Activated CD4-positive, alpha-beta T cell treated with anti-CD3 and anti-CD28 coated beads, Interleukin-2, amount 10 ng/mL, durations not matched to agents 7 days and 5 days (primary cell): ENCODE measurements at regions not wholly inside any gene's neighbourhood (a gene's known extent, or its start where the extent isn't known, plus 50 kb on each side); places are given as distances from the start of the nearest gene placed in this dataset.

Experiments used
- CTCF ChIA-PET: fragments of 350-600 bp; sonication (Branson Sonifier 250); formaldehyde crosslinking; loops from one replicate; lab custom pipeline; 2021; ENCODE audit warnings: antibody characterized with exemption; lab: Charles Lee
- POLR2A ChIA-PET: fragments of 350-600 bp; sonication (Branson Sonifier 250); formaldehyde crosslinking; loops from one replicate; lab custom pipeline; 2021; ENCODE audit warnings: antibody characterized with exemption; lab: Charles Lee
- DNase-seq: peaks from one replicate; pipeline ENCODE4 v3.0.0-alpha.2; 2020
- H3K27ac Mint-ChIP-seq: one replicate; pipeline ENCODE4 v1.8.0; 2021; ENCODE audit warnings: mild to moderate bottlenecking, moderate library complexity, mixed read lengths
- H3K27me3 Mint-ChIP-seq: one replicate; pipeline ENCODE4 v1.8.0; 2021; ENCODE audit warnings: mixed read lengths
- H3K36me3 Mint-ChIP-seq: one replicate; pipeline ENCODE4 v1.8.0; 2021; ENCODE audit warnings: low read depth, mixed read lengths
- H3K4me1 Mint-ChIP-seq: one replicate; pipeline ENCODE4 v1.8.0; 2021; ENCODE audit warnings: mixed read lengths
- H3K4me3 Mint-ChIP-seq: one replicate; pipeline ENCODE4 v1.8.0; 2021; ENCODE audit warnings: mild to moderate bottlenecking, moderate library complexity, mixed read lengths
- H3K9me3 Mint-ChIP-seq: one replicate; pipeline ENCODE4 v1.8.0; 2021; ENCODE audit warnings: mixed read lengths

GRCh38 chr12:65756956-65757511 lies 67.2 kb upstream of the HMGA2 start:
- peaks cover 11% of the 10 kb centered on the region for H3K4me1 Mint-ChIP-seq
- ChIA-PET CTCF (no interaction called here), POLR2A (interaction anchor here (0.7 kb wide), 1 partner anchor 593 kb away, joined by 3 read pairs; no protein-coding TSS in a partner anchor)
- H3K27me3 Mint-ChIP-seq: peaks cover 33% of the 10 kb centered on the region
- DNase-seq: no peak
- H3K4me3 Mint-ChIP-seq: no peak overlapping the region
- no peak overlapping the region for H3K27ac Mint-ChIP-seq
- no peaks in the 10 kb centered on the region for H3K9me3 Mint-ChIP-seq
- no peaks in the 10 kb centered on the region for H3K36me3 Mint-ChIP-seq

- no peaks in the 10 kb centered on the region for H3K36me3 Mint-ChIP-seq
- H3K4me1 Mint-ChIP-seq: peaks cover 11% of the 10 kb centered on the region
- no peaks in the 10 kb centered on the region for H3K9me3 Mint-ChIP-seq
- ChIA-PET CTCF (no interaction called here), POLR2A (no interaction called here)
- H3K4me3 Mint-ChIP-seq: no peak overlapping the region
- DNase-seq: no peak
- H3K27ac Mint-ChIP-seq: no peak overlapping the region
- H3K27me3 Mint-ChIP-seq: peaks cover 26% of the 10 kb centered on the region
Observed at GRCh38 chr12:65758401-65758800, 65.9 kb upstream of the HMGA2 start.

GRCh38 chr12:65759735-65760134 lies 64.5 kb upstream of the HMGA2 start:
- Mint-ChIP-seq H3K27ac (no peak overlapping the region), H3K27me3 (peaks cover 22% of the 10 kb centered on the region), H3K4me3 (no peak overlapping the region), H3K9me3 (no peaks in the 10 kb centered on the region), H3K36me3 (no peaks in the 10 kb centered on the region), H3K4me1 (peaks cover 11% of the 10 kb centered on the region)
- ChIA-PET CTCF (no interaction called here), POLR2A (no interaction called here)
- no peak for DNase-seq

GRCh38 chr12:65761301-65761700 lies 63.0 kb upstream of the HMGA2 start:
- POLR2A ChIA-PET: no interaction called here
- CTCF ChIA-PET: interaction anchor here (1.1 kb wide), 1 partner anchor 114 kb away, joined by 3 read pairs; no protein-coding TSS in a partner anchor

GRCh38 chr12:65764325-65764724 lies 60.0 kb upstream of the HMGA2 start:
- Mint-ChIP-seq H3K9me3 (no peaks in the 10 kb centered on the region), H3K4me1 (no peaks in the 10 kb centered on the region)

More at GRCh38 chr12:65761301-65761700, 63.0 kb upstream of the HMGA2 start:
- no peak for DNase-seq
- no peak overlapping the region for H3K27ac Mint-ChIP-seq
- no peaks in the 10 kb centered on the region for H3K36me3 Mint-ChIP-seq
- peaks cover 16% of the 10 kb centered on the region for H3K27me3 Mint-ChIP-seq
- peaks cover 9% of the 10 kb centered on the region for H3K4me1 Mint-ChIP-seq
- H3K4me3 Mint-ChIP-seq: no peak overlapping the region
- H3K9me3 Mint-ChIP-seq: no peaks in the 10 kb centered on the region

GRCh38 chr12:65765436-65765813 lies 58.9 kb upstream of the HMGA2 start:
- H3K4me3 Mint-ChIP-seq: no peak overlapping the region
- peaks cover 10% of the 10 kb centered on the region for H3K27me3 Mint-ChIP-seq
- no peak for DNase-seq
- POLR2A ChIA-PET: no interaction called here
- no peak overlapping the region for H3K27ac Mint-ChIP-seq
- H3K36me3 Mint-ChIP-seq: no peaks in the 10 kb centered on the region
- H3K4me1 Mint-ChIP-seq: no peaks in the 10 kb centered on the region
- H3K9me3 Mint-ChIP-seq: no peaks in the 10 kb centered on the region
- CTCF ChIA-PET: no interaction called here

More at GRCh38 chr12:65764325-65764724, 60.0 kb upstream of the HMGA2 start:
- Mint-ChIP-seq H3K36me3 (no peaks in the 10 kb centered on the region), H3K4me3 (no peak overlapping the region), H3K27me3 (peaks cover 16% of the 10 kb centered on the region), H3K27ac (no peak overlapping the region)
- ChIA-PET CTCF (no interaction called here), POLR2A (no interaction called here)
- DNase-seq: no peak

GRCh38 chr12:65769880-65770279 lies 54.4 kb upstream of the HMGA2 start:
- Mint-ChIP-seq H3K27ac (no peak overlapping the region), H3K9me3 (no peaks in the 10 kb centered on the region), H3K4me1 (no peaks in the 10 kb centered on the region), H3K36me3 (no peaks in the 10 kb centered on the region), H3K4me3 (no peak overlapping the region), H3K27me3 (peaks cover 9% of the 10 kb centered on the region)
- ChIA-PET CTCF (no interaction called here), POLR2A (no interaction called here)
- no peak for DNase-seq
